Colon (tissue), 2 donors: ENCODE measurements at regions not wholly inside any gene's neighbourhood (a gene's known extent, or its start where the extent isn't known, plus 50 kb on each side); places are given as distances from the start of the nearest gene placed in this dataset.

Experiments used
- FAIRE-seq: peaks from 2 replicates; lab custom pipeline; 2012; peaks lifted over from hg19 to GRCh38; lab: Jason Lieb, UNC
- donor health status: control.
- donor health status: control.

DNA sequence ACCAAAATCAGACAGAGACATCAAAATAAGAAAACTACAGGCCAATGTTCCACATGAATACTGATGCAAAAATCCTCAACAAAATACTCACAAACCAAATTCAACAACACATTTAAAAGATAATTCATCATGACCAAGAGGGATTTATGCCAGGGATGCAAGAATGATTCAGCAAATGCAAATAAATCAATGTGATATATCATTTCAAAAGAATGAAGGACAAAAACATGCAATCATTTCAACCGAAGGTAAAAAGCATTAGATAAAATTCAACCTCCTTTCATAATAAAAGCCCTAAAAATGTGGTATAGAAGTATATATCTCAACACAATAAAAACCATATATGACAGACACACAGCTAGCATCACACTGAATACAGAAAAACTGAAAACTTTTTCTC is 81.5 kb upstream of the LYPLAL1 start:
- no peak for FAIRE-seq

DNA sequence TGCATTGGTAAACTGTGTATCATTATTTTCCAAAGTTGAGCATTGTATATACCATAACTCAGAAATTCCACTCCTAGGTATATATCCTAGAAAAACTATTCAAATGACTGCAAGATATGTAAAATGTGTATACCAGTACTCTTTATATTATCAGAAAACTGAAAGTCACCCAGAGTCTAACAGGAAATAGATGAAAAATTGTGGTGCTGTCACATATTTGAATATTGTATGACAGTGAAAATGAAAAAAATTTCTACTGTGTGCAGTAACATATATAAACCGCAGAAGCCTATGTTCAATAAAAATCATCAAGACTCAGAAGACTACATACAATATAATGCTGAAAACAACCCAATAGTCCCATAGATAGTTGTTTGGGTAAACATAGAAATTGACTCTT is 74.4 kb upstream of the LYPLAL1 start:
- FAIRE-seq, result no peak

DNA sequence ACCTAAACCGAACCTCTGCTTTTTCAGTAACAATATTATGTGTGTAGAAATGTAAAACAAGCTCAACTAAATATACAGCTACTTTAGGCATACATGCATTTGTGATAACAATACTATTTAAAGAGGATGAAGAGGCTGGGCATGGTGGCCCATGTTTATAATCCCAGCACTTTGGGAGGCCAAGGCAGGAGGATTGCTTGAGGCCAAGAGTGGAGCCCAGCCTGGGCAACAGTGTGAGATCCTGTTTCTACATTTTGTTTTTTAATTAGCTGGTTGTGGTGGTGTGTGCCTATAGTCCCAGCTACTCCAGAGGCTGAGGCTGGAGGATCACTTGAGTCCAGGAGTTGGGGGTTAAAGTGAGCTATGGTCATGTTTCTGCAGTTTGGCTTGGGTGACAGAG is 73.6 kb upstream of the LYPLAL1 start:
- FAIRE-seq, result no peak

DNA sequence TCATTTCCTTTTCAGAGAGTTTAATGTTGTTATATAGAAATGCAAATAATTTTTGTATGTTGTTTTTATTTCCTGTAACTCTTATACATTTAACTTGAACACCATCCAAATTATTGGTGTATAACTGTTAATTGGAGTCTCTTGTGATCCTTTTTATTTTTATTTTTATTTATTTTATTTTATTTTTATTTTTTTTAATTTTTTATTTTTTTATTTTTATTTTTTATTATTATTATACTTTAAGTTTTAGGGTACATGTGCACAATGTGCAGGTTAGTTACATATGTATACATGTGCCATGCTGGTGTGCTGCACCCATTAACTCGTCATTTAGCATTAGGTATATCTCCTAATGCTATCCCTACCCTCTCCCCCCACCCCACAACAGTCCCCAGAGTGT is 71.2 kb upstream of the LYPLAL1 start:
- FAIRE-seq, result peak; percentile 68

DNA sequence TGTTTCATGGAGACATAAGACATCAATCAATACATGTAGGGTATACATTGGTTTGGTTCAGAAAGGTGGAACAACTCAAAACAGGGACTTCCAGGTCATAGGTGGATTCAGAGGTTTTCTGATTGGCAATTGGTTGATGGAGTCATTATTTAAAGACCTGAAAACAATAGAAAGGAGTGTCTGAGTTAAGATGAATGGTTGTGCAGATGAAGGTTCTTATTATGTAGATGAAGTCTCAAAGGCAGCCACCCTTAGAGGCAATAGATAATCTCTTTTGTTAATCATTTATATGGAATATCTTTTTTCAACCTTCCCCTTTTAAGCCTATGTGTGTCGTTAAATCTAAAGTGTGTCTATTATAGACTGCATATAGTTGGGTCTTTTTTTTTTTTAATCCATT is 67.8 kb upstream of the LYPLAL1 start:
- no peak for FAIRE-seq

DNA sequence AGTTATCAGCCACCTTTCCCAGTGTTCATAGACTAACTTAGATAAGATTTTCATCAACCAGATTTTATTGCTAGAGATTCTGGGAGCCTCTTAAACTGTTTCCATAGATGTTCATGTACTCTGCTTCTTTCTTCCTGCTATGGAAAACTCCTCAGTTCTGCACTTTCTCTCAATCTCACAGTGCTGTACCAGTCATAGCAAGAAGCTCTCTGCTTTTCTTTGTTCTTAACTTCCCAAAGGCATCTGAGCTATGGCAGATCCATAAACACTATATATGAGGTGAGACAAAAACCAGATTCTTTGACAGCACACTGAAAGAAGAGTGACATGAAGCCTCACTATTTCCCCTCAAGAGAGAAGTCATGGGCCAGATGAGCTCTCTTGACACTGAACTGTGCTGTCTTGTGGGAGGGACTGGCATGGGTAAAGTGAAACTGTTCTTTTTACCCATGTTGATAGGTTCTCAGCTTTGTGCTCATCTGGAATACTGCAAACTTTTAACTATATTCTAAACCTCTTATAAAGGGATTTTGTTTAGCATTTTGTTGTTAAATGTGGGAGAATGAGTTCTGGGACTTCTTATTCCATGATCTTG is 64.2 kb upstream of the LYPLAL1 start:
- no peak for FAIRE-seq

DNA sequence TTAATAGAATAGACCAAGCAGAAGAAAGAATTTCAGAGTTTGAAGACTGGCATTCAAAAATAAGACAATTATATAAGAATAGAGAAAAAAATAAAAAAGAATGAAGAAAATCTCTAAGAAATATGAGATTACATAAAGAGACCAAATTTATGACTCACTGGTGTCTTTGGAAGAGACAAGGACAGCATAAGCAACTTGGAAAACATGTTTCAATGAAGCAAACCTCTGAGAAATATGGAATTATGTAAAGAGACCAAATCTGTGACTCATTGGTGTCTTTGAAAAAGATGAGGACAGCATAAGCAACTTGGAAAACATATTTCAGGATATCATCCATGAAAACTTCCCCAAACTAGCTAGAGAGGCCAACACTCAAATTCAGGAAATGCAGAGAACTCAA is 60.4 kb upstream of the LYPLAL1 start:
- no peak for FAIRE-seq

DNA sequence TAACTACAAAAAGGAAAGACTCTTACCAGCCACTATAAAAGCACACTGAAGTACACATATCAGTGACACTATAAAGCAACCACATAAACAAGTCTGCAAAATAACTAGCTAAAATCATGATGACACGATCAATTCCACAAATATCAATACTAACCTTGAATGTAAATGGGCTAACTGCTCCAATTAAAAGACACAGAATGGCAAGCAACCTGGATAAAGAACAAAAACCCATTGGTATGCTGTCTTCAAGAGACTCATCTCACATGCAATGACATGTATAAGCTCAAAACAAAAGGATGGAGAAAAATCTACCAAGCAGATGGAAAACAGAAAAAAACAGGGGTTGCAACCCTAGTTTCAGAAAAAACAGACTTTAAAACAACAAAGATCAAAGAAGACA is 59.7 kb upstream of the LYPLAL1 start:
- FAIRE-seq, result no peak

DNA sequence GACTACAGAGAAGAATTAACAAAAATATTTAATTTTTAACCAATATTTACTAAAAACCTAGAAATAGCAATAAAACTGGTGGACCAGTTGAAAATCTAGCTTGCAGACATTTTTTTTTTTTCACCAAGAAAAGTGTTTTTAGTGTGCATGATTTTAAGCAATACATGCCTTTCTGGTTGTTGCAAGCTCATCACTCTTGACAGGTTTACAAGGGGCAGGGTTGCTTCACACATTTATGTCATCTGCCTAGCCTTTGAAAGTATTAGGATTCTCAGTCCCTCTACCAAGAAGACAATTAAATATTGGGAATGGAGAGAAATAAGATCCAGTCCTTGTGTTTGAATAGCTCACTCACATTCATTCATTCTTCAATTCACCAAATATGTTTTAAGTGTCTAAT is 53.8 kb upstream of the LYPLAL1 start:
- no peak for FAIRE-seq

DNA sequence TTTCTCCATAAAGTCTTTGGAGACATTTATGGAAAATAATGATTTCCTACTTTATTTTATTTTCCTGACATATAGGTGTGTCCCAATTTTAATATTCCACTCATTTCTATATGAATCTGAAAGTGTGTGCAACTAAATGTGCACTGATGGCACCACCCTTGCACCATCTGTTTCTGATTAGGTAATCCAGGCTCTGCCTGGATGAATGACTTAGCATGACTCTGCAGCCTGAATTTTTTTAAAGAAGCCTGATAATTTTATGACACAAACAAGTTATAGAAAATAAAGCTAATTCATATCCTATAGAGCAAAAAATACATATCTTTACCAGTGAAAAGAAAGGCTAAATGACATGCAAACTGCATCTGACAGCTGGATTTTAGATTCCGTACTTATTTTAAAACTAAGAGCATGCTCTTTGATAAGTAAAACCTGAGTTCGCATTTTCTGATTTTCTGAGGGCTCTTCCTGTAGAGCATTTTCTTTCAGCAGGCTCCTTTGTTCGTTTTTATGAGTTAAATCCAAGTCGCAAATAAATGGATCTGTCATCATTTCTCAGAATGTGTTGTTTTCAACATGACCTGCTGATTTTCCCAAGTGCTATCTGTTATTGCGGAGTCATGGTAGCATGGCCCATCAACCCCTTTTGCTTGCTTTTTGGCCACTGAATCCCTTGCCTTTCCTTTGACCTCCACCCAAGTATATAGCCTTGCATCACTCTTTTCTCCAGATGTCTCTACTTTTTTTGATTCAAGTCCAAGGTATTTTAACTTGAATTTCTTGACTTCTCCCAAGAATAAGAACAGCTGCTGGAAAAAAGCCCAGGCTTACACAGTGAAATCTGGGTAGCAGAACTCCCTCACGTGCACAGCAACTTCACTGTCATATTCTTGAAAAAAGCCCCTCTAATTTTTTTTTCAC is 52.8 kb upstream of the LYPLAL1 start:
- FAIRE-seq, result no peak

DNA sequence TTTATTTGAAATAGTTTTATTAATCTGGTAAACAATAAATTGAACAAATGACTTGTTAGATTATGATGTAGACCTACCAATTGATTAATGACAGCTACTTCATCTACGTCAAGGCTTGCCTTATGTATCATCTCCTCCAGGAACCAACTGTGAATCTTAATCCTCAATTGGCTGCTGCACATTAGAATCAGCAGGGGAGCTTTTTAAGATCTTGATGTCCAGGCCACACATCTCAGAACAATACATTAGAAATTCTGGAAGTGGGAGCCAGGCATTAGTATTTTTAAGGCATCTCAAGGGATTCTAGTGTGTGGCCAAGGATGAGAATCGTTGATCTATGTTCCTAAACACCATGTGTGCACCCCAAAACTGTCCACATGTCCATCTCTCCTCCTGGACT is 52.0 kb upstream of the LYPLAL1 start:
- no peak for FAIRE-seq

DNA sequence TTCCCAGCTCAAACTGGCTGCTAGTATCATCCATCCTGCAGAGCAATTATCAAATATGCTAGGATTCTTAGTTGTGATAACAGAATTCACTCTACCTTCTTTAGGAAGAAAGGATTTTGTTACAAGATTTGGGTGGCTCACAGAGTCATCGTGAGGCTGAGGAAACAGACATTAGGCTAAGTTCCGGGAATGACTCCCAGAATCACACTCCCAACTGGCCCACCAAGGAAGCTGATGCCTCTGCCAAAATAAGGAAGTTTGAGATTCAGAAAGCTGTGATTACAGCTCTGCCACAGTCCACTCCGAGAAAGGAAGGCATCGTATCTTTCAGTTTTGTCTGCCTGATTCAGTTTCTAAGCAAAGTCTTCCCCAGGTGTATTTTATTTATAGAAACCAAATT is 50.6 kb upstream of the LYPLAL1 start:
- FAIRE-seq, result no peak
